K562 (cell line): ENCODE measurements at regions not wholly inside any gene's neighbourhood (a gene's known extent, or its start where the extent isn't known, plus 50 kb on each side); places are given as distances from the start of the nearest gene placed in this dataset.

ENCODE experiments used
- ATAC-seq: fragments of 200-7000 bp; cut with Tn5 transposase; 3 replicates; pipeline ENCODE4 v1.9.1; 2020; ENCODE audit warnings: moderate library complexity
- BruUV-seq: library from RNA; stranded (reverse); fragments of 400-500 nt; replicated peaks from 2 replicates; lab custom pipeline; 2021; lab: Mats Ljungman, UMichigan
- CTCF ChIA-PET: fragments of 300-600 bp; formaldehyde crosslinking; extraction: SDS; loops from one replicate; lab custom pipeline; 2021; ENCODE audit warnings: low intra/inter-chr PET ratio; lab: Yijun Ruan, JAX
- POLR2A ChIA-PET: fragments of 300-600, 350-650 bp; sonication (Branson Sonifier 250); formaldehyde crosslinking; extraction: SDS; loops from one replicate; lab custom pipeline; 2021; ENCODE audit warnings: antibody characterized with exemption, inconsistent platforms; lab: Yijun Ruan, JAX
- DNase-seq, 4 experiments: peaks; one replicate each; pipeline versions ENCODE4 v3.0.0 to v3.0.0-alpha.2; 2011 to 2018; ENCODE audit warnings: low spot score in 3 of 4, mixed read lengths in 3 of 4; ENCODE audit errors: extremely low read depth in 1 of 4
- FAIRE-seq: peaks from 2 replicates; lab custom pipeline; 2011; peaks lifted over from hg19 to GRCh38; lab: Jason Lieb, UNC
- H2AFZ ChIP-seq: 2 replicates; pipeline ENCODE4 v1.6.0; 2011; ENCODE audit warnings: low read depth, low read length, control low read depth, inconsistent platforms
- H3K27ac ChIP-seq: fragments of 200-600 bp; 3 replicates; pipeline ENCODE4 v1.8.0; 2011; ENCODE audit warnings: low read depth, mild to moderate bottlenecking, control low read depth, inconsistent platforms, low read length, moderate library complexity, mixed read lengths; ENCODE audit errors: extremely low read depth
- H3K27me3 ChIP-seq, 2 experiments: fragments of 300-600 bp in 1 of 2; 2 replicates in 1 of 2; 3 replicates in 1 of 2; pipeline versions ENCODE4 v1.6.0 to v1.8.0; 2011; ENCODE audit warnings: inconsistent platforms in 2 of 2, low read length in 2 of 2, mild to moderate bottlenecking in 1 of 2, mixed read lengths in 1 of 2, moderate library complexity in 1 of 2; ENCODE audit not compliant: control insufficient read depth in 2 of 2, insufficient read depth in 2 of 2
- H3K36me3 ChIP-seq: fragments of 300-600 bp; 3 replicates; pipeline ENCODE4 v1.8.0; 2011; ENCODE audit warnings: mild to moderate bottlenecking, low read length, inconsistent platforms; ENCODE audit not compliant: control insufficient read depth, insufficient read depth
- H3K4me1 ChIP-seq, 2 experiments: fragments of 200-600 bp in 1 of 2; replicated peaks in 1 of 2; 2 replicates in 1 of 2; 3 replicates in 1 of 2; pipeline versions ENCODE4 v1.5.1 to v1.8.0; 2011; ENCODE audit warnings: inconsistent platforms in 2 of 2, low read length in 2 of 2, mild to moderate bottlenecking in 1 of 2, mixed read lengths in 1 of 2, moderate library complexity in 1 of 2; ENCODE audit not compliant: control insufficient read depth in 2 of 2, insufficient read depth in 2 of 2
- H3K4me2 ChIP-seq: 2 replicates; pipeline ENCODE4 v1.6.1; 2011; ENCODE audit warnings: low read length, control low read depth, inconsistent platforms, mixed read lengths; ENCODE audit not compliant: insufficient read depth
- H3K4me3 ChIP-seq: fragments of 200-600 bp; sonication (generic), shearing (Covaris generic); 2 replicates; pipeline ENCODE4 v1.5.1; 2016; ENCODE audit warnings: control low read depth, inconsistent platforms
- H3K79me2 ChIP-seq: fragments of 200-600 bp; 3 replicates; pipeline ENCODE4 v1.8.0; 2011; ENCODE audit warnings: low read length, inconsistent platforms; ENCODE audit not compliant: control insufficient read depth, insufficient read depth
- H3K9ac ChIP-seq, 2 experiments: 2 replicates each; pipeline versions ENCODE4 v1.6.0 to v1.6.1; 2011; ENCODE audit warnings: low read depth in 2 of 2, low read length in 2 of 2, control low read depth in 1 of 2, inconsistent platforms in 1 of 2, mild to moderate bottlenecking in 1 of 2, mixed read lengths in 1 of 2; ENCODE audit not compliant: insufficient read depth in 1 of 2
- H3K9me1 ChIP-seq: one replicate; pipeline ENCODE4 v1.6.0; 2011; ENCODE audit warnings: inconsistent platforms, mild to moderate bottlenecking, low read length, moderate library complexity; ENCODE audit not compliant: control insufficient read depth, insufficient read depth
- H3K9me3 ChIP-seq: replicated peaks from 2 replicates; pipeline ENCODE4 v1.5.1; 2011; ENCODE audit warnings: low read depth, low read length, inconsistent platforms; ENCODE audit not compliant: control insufficient read depth, insufficient read depth
- H4K20me1 ChIP-seq: replicated peaks from 2 replicates; pipeline ENCODE4 v1.6.1; 2011; ENCODE audit warnings: low read length, inconsistent platforms, mixed read lengths; ENCODE audit not compliant: control insufficient read depth, insufficient read depth
- LEF1 ChIP-seq: fragments of 450-650 bp; IDR thresholded peaks from 2 replicates; pipeline ENCODE4 v1.6.1; 2016; ENCODE audit warnings: mild to moderate bottlenecking
- ZBTB7A ChIP-seq: IDR thresholded peaks from 2 replicates; pipeline ENCODE4 v1.6.1; 2011; ENCODE audit warnings: low read depth, mild to moderate bottlenecking, low read length, moderate library complexity, borderline replicate concordance; ENCODE audit not compliant: control insufficient read depth
- ZNF318 ChIP-seq, 2 experiments: fragments of 450-650 bp; IDR thresholded peaks; 2 replicates each; pipeline ENCODE4 v1.6.1; 2016; ENCODE audit warnings: mild to moderate bottlenecking in 2 of 2, borderline replicate concordance in 1 of 2, low read depth in 1 of 2, moderate library complexity in 1 of 2
- ZNF778 ChIP-seq: fragments of 450-650 bp; formaldehyde crosslinking; IDR thresholded peaks from 2 replicates; pipeline ENCODE4 v1.4.0; 2020; ENCODE audit warnings: mild to moderate bottlenecking, moderate library complexity
- WGBS: fragments of 100-300 bp; shearing (Covaris generic); methylation state at CpG from one replicate; pipeline ENCODE4 v1.1.6; 2016; ENCODE audit warnings: low coverage, mixed read lengths; ENCODE audit not compliant: insufficient coverage; ENCODE audit errors: missing lambda C conversion rate; 5-methylcytosine and 5-hydroxymethylcytosine counted together
- in situ Hi-C: fragments of 300-500 bp; cut with MboI; formaldehyde crosslinking; loops from 4 replicates; pipeline ENCODE4 v1.15.0; 2018; ENCODE audit warnings: inconsistent platforms, mixed read lengths
- intact Hi-C: fragments of 100-400 bp; cut with micrococcal nuclease; formaldehyde crosslinking; loops from 2 replicates; pipeline ENCODE4 v1.14.2; 2022
- TF ChIP-seq, protein P1 (sequence below): fragments of 200-400 bp; formaldehyde crosslinking; IDR thresholded peaks from 2 replicates; pipeline ENCODE4 v1.6.1; 2017; ENCODE audit warnings: mild to moderate bottlenecking, low read depth, low read length, moderate library complexity

- no peaks in the 10 kb centered on the region for H3K9me3 ChIP-seq
- ATAC-seq (no peak), FAIRE-seq (no peak), DNase-seq (no peak)
- H3K27ac ChIP-seq = no peak overlapping the region
- intact Hi-C loops (no loop called here), in situ Hi-C loops (no loop called here)
- H2AFZ ChIP-seq = no peak overlapping the region
- H3K27me3 ChIP-seq = peaks cover 4 to 14% of the 10 kb centered on the region in 2 experiments; a peak in 3 of 5 replicates
- H3K9ac ChIP-seq = no peak overlapping the region
- no peaks in the 10 kb centered on the region for H3K9me1 ChIP-seq
- H4K20me1 ChIP-seq = no peaks in the 10 kb centered on the region
- TF ChIP-seq ZNF778 (no peak), ZBTB7A (no peak)
- no peaks in the 10 kb centered on the region for H3K4me1 ChIP-seq
- ChIA-PET POLR2A (no interaction called here), CTCF (no interaction called here)
- 2% methylated on average over 5 of the region's 5 CpGs for WGBS
- no peaks in the 10 kb centered on the region for H3K79me2 ChIP-seq
- no peaks in the 10 kb centered on the region for H3K36me3 ChIP-seq
- H3K4me2 ChIP-seq = no peak overlapping the region
- no peak overlapping the region for H3K4me3 ChIP-seq
- no TSS peak for BruUV-seq
Measured at GRCh38 chr1:94322696-94323095, 85.3 kb upstream of the ARHGAP29 start.

- ChIA-PET CTCF (no interaction called here), POLR2A (no interaction called here)
- DNase-seq (no peak), FAIRE-seq (no peak), ATAC-seq (no peak)
- 0% methylated on average over 3 of the region's 3 CpGs for WGBS
- no peaks in the 10 kb centered on the region for H3K9me1 ChIP-seq
- H3K9ac ChIP-seq = no peak overlapping the region
- no peaks in the 10 kb centered on the region for H3K79me2 ChIP-seq
- no peak overlapping the region for H3K27ac ChIP-seq
- H3K27me3 ChIP-seq = peaks cover 4 to 9% of the 10 kb centered on the region in 2 experiments; a peak in 3 of 5 replicates
- no peaks in the 10 kb centered on the region for H3K36me3 ChIP-seq
- no peaks in the 10 kb centered on the region for H3K9me3 ChIP-seq
- H3K4me3 ChIP-seq = no peak overlapping the region
- no peak overlapping the region for H2AFZ ChIP-seq
- no TSS peak for BruUV-seq
- no peaks in the 10 kb centered on the region for H3K4me1 ChIP-seq
- in situ Hi-C loops = no loop called here
- H4K20me1 ChIP-seq = no peaks in the 10 kb centered on the region
- no peak overlapping the region for H3K4me2 ChIP-seq
- intact Hi-C loops = no loop called here
- TF ChIP-seq, protein P1, sequence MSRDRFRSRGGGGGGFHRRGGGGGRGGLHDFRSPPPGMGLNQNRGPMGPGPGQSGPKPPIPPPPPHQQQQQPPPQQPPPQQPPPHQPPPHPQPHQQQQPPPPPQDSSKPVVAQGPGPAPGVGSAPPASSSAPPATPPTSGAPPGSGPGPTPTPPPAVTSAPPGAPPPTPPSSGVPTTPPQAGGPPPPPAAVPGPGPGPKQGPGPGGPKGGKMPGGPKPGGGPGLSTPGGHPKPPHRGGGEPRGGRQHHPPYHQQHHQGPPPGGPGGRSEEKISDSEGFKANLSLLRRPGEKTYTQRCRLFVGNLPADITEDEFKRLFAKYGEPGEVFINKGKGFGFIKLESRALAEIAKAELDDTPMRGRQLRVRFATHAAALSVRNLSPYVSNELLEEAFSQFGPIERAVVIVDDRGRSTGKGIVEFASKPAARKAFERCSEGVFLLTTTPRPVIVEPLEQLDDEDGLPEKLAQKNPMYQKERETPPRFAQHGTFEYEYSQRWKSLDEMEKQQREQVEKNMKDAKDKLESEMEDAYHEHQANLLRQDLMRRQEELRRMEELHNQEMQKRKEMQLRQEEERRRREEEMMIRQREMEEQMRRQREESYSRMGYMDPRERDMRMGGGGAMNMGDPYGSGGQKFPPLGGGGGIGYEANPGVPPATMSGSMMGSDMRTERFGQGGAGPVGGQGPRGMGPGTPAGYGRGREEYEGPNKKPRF = no peak
- TF ChIP-seq LEF1 = no peak
- no peak for TF ChIP-seq ZNF318 (IDR thresholded peaks at IDR 0.05; ENCODE audit: borderline replicate concordance in 1 of 2, low read depth in 1 of 2)
Measured at GRCh38 chr1:94321662-94322061, 84.3 kb upstream of the ARHGAP29 start.
